Neural crest cell (in vitro differentiated cells): ENCODE measurements at regions not wholly inside any gene's neighbourhood (a gene's known extent, or its start where the extent isn't known, plus 50 kb on each side); places are given as distances from the start of the nearest gene placed in this dataset.

Experiments
- DNase-seq: peaks from one replicate; pipeline ENCODE4 v3.0.0; 2021; ENCODE audit warnings: low read depth, mixed read lengths, low spot score
- H3K27ac Mint-ChIP-seq: one replicate; pipeline ENCODE4 v1.8.0; 2021; ENCODE audit warnings: mild to moderate bottlenecking, mixed read lengths; ENCODE audit not compliant: unreplicated experiment
- H3K27me3 Mint-ChIP-seq: 2 replicates; pipeline ENCODE4 v1.8.0; 2021; ENCODE audit warnings: low read depth, mild to moderate bottlenecking, mixed read lengths
- H3K36me3 Mint-ChIP-seq: 2 replicates; pipeline ENCODE4 v1.8.0; 2021; ENCODE audit warnings: low read depth, mild to moderate bottlenecking, mixed read lengths
- H3K4me1 Mint-ChIP-seq: 2 replicates; pipeline ENCODE4 v1.8.0; 2021; ENCODE audit warnings: mixed read lengths
- H3K4me3 Mint-ChIP-seq: one replicate; pipeline ENCODE4 v1.8.0; 2021; ENCODE audit warnings: mild to moderate bottlenecking, mixed read lengths
- H3K9me3 Mint-ChIP-seq: 2 replicates; pipeline ENCODE4 v1.8.0; 2021; ENCODE audit warnings: mixed read lengths
- TF ChIP-seq, protein P1 (sequence below): fragments of 200-600 bp; sonication (generic); conservative IDR thresholded peaks from 2 replicates; pipeline ENCODE4 v1.5.0; 2021; ENCODE audit warnings: antibody characterized with exemption, mild to moderate bottlenecking

DNA sequence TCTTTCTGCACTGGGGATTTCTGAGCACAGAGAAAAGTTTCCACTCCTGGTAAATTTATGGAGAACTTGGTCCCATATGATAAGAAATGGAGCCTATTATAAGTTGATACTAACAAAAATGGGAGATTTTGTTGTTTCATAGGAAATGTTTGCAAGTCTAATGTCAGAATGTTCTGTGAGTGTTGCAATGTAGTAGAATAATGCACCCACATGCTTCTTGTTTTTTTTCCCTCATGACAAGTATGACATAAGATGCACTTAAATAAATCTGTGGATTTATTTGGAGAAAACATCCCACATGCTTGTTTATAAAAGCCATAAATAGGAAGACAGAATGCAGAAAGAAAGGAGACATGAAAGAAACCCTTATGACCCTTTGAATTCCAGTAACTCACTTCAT, 50.8 kb upstream of the KCNJ6 start:
- H3K27ac Mint-ChIP-seq: no peak overlapping the region
- TF ChIP-seq, protein P1, sequence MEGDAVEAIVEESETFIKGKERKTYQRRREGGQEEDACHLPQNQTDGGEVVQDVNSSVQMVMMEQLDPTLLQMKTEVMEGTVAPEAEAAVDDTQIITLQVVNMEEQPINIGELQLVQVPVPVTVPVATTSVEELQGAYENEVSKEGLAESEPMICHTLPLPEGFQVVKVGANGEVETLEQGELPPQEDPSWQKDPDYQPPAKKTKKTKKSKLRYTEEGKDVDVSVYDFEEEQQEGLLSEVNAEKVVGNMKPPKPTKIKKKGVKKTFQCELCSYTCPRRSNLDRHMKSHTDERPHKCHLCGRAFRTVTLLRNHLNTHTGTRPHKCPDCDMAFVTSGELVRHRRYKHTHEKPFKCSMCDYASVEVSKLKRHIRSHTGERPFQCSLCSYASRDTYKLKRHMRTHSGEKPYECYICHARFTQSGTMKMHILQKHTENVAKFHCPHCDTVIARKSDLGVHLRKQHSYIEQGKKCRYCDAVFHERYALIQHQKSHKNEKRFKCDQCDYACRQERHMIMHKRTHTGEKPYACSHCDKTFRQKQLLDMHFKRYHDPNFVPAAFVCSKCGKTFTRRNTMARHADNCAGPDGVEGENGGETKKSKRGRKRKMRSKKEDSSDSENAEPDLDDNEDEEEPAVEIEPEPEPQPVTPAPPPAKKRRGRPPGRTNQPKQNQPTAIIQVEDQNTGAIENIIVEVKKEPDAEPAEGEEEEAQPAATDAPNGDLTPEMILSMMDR: no peak
- no peaks in the 10 kb centered on the region for H3K9me3 Mint-ChIP-seq
- no peaks in the 10 kb centered on the region for H3K27me3 Mint-ChIP-seq
- DNase-seq: no peak
- H3K4me1 Mint-ChIP-seq: peaks cover 26% of the 10 kb centered on the region
- no peaks in the 10 kb centered on the region for H3K36me3 Mint-ChIP-seq
- no peak overlapping the region for H3K4me3 Mint-ChIP-seq

GRCh38 chr21:37968744-37969143, 52.5 kb upstream of the KCNJ6 start:
- Mint-ChIP-seq H3K4me3 (no peak overlapping the region), H3K27me3 (no peaks in the 10 kb centered on the region), H3K9me3 (no peaks in the 10 kb centered on the region), H3K4me1 (peaks cover 22% of the 10 kb centered on the region), H3K27ac (no peak overlapping the region), H3K36me3 (no peaks in the 10 kb centered on the region)
- DNase-seq: no peak
- TF ChIP-seq, protein P1: no peak

DNA sequence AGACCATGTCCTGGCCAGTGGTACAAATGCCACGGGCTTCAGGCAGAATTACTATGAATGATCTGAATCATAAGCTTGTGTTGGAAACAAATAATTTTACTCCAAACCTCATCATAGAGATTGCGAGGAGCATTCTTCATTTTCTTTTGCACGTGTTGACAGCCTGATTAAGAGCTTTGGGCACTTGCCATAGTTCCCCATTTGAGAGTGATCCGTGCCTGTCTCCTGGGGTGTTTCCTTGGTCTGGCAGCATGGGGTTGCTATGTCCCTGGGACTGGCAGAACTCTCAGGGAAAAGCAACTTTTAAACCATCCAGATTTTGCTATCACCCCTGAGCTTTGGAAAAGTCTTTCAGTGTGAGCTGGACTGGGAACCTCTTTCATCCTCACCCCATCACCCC, 54.3 kb upstream of the KCNJ6 start:
- Mint-ChIP-seq H3K27me3 (no peaks in the 10 kb centered on the region), H3K4me1 (peaks cover 16% of the 10 kb centered on the region), H3K27ac (no peak overlapping the region), H3K9me3 (no peaks in the 10 kb centered on the region), H3K36me3 (no peaks in the 10 kb centered on the region), H3K4me3 (no peak overlapping the region)
- no peak for DNase-seq
- TF ChIP-seq, protein P1: no peak

- TF ChIP-seq, protein P1: no peak
- H3K36me3 Mint-ChIP-seq: no peaks in the 10 kb centered on the region
- DNase-seq: no peak
- H3K9me3 Mint-ChIP-seq: no peaks in the 10 kb centered on the region
- H3K27ac Mint-ChIP-seq: no peak overlapping the region
- H3K27me3 Mint-ChIP-seq: no peaks in the 10 kb centered on the region
- H3K4me3 Mint-ChIP-seq: no peak overlapping the region
- H3K4me1 Mint-ChIP-seq: peaks cover 7% of the 10 kb centered on the region
Measured at GRCh38 chr21:37971390-37971950, 55.2 kb upstream of the KCNJ6 start.

DNA sequence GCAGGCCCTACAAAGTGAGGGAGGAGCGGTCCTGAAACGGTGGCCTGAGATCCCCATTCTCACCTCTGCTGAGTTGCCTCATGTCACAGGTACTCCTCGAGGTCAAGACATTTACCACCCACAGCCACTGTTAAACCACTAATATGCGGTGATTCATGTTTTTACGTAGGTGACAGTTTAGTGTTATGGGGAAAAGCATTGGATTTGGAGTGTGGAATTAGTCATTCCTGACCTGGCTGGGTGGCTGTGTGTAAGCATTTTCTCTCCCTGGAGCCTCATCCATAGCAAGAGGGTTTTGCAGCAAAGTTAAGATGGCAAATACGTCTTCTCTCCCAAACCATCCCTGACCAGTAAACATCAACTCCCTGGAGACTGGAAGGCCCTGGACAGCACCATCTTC, 57.8 kb upstream of the KCNJ6 start:
- no peak for DNase-seq
- Mint-ChIP-seq H3K4me3 (no peak overlapping the region), H3K36me3 (no peaks in the 10 kb centered on the region), H3K9me3 (no peaks in the 10 kb centered on the region), H3K4me1 (no peaks in the 10 kb centered on the region), H3K27me3 (no peaks in the 10 kb centered on the region), H3K27ac (peak overlapping the region; percentile 23)
- TF ChIP-seq, protein P1: no peak
